HG02588 (cell line): ENCODE measurements at regions not wholly inside any gene's neighbourhood (a gene's known extent, or its start where the extent isn't known, plus 50 kb on each side); places are given as distances from the start of the nearest gene placed in this dataset.
"Not testable (repeated sequence)": the region's sequence is repeated elsewhere in the genome, so short reads cannot be mapped to it uniquely, and the experiment has no call there.

Experiments
- ATAC-seq: cut with Tn5 transposase; IDR thresholded peaks from one replicate; pipeline ENCODE4 v1.9.1; 2021; ENCODE audit warnings: mild to moderate bottlenecking, moderate library complexity; ENCODE audit not compliant: unreplicated experiment

DNA sequence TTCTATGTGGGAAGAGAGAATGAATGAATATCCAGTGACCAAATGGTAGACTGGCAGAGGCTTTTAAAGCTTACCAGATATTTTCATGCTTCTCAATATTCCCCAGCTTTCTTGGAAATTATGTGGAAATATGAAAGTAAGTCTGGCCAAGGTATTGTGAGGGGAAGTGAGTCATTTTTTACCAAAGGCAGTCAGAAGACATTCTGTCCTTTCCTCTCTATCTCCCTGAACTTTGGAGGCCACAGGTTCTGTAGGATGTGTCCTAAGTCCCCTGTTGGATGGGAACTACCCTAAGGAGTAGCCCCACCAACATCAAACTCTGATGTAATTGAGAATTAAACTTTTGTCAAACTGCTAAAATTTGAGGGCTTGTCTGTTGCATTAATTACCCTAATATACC lies 593.8 kb upstream of the NRSN1 start:
- ATAC-seq, result no peak

- no peak for ATAC-seq
Measured at GRCh38 chr6:23533311-23533710, 592.7 kb upstream of the NRSN1 start.

- ATAC-seq, result no peak
Measured at GRCh38 chr6:23533944-23534343, 592.1 kb upstream of the NRSN1 start.

DNA sequence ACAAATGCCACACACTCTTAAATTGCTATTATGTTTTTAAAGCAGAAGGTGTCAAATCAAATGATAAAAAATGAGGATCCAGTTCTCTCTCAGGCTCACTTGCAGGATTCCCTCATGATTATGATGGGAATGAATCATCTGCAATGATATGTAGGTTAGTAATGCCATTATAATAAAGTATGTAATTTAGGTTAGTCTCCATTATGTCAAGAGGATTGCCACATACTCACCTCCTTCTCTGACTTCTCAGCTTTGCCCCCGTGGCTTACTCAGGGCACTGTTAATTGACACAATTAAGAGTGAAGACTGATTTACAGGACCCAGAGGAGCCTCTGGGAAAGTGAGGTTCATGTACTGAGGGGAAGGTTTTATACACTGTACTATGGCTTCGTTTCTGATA lies 591.7 kb upstream of the NRSN1 start:
- ATAC-seq, result no peak

GRCh38 chr6:23535101-23535500 lies 590.9 kb upstream of the NRSN1 start:
- ATAC-seq, result no peak

DNA sequence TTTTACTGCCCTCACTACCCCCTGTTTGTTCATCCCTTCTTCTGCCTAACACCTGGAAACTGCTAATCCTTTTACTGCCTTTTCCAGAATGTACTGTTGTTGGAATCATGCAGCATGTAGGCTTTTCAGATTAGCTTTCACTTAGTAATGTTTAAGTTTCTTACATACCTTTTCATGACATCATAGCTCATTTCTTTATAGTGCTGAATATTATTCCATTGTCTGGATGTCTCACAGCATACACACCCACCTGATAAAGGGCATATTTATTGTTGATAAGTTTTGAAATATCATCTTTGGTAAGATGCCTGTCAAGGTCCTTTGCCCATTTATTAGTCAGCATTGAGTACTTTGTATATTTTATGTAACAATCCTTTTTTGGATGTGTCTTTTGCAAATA lies 588.2 kb upstream of the NRSN1 start:
- ATAC-seq, result no peak

DNA sequence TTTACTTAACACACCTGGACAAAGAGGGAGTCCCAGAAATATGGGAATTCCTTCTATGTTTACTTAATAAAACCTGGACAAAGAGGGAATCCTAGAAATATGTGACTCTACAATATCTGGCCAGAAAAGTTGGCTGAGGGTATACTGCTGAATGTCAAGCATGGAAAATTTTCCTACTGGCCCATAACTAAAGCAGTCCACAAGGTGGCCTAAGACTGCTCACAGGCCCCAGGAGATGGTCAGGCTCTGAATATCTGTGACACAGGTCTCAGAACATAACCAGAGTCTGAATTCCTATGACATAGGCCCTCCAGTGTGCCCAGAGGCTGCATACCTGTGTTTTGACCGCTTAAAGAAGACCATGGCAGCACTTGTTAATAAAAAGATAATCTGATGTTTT lies 578.2 kb upstream of the NRSN1 start:
- no peak for ATAC-seq

- ATAC-seq, result not testable (repeated sequence)
Measured at GRCh38 chr6:23554953-23555352, 571.1 kb upstream of the NRSN1 start.

- no peak for ATAC-seq
Measured at GRCh38 chr6:23559587-23560343, 566.2 kb upstream of the NRSN1 start.

- ATAC-seq, result no peak
Measured at GRCh38 chr6:23561732-23562131, 564.3 kb upstream of the NRSN1 start.

DNA sequence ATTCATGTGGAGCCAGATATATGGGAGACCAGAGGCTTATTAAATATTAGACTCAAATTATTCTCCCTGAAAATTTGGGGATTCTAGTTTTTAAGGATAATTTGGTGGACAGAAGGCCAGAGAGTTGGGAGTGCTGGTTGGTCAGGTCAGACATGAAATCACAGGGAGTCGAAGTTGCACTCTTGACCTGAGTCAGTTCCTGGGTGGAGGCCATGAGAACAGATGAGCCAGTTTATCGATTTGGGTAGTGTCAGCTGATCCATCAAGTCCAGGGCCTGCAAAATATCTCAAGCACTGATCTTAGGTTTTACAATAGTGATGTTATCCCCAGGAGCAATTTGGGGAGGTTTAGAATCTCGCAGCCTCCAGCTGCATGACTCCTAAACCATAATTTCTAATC lies 563.5 kb upstream of the NRSN1 start:
- ATAC-seq, result no peak

- ATAC-seq, result no peak
Measured at GRCh38 chr6:23563323-23563722, 562.7 kb upstream of the NRSN1 start.

DNA sequence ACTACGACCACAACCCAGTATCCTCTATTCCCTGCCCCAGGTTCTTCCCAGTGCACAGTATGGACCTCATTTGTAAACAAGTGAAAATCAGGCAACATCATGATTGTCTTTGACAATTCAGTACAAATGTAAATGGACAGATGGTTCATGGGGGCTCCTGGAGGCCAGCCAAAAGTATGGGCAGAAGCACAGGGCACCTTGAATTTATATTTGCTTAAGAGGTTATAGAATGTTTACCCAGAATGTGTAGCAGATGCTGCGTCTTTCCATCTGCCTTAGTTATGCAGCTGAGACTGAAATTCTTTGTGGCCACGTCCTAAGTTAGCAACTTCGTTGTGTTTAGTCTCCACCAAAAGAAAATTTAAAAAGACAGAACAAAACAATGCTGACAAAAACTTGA lies 559.6 kb upstream of the NRSN1 start:
- no peak for ATAC-seq

- ATAC-seq, result no peak
Measured at GRCh38 chr6:23568292-23568691, 557.7 kb upstream of the NRSN1 start.

DNA sequence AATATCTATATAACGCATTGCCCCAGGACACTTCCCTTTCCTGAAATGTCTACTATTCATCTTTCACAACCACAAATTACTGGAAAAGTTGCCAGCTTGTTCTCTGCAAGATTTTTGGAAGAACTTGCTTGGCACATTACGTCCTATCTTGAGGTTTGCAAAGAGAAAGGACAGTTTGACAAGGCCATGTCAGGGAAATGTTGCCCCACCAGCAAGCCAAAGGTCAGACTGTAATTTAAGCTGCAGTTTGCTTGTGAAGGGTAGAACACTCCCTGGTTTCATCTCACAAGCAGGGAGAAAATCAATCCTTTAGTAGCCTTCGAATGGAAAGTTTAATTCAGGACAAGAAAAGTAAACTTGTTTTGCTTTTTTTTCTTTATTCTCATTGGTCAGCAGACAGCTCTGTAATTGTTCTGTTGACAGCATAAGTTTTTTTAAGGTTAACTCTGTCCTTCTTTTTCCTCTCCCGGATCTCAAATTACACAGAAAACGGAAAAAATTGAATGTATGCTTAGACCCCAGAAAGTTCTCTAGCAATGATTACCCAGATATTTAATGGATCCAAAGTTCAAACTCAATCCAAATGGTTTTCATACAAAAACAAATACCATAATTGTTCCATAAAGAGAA lies 541.8 kb upstream of the NRSN1 start:
- no peak for ATAC-seq

DNA sequence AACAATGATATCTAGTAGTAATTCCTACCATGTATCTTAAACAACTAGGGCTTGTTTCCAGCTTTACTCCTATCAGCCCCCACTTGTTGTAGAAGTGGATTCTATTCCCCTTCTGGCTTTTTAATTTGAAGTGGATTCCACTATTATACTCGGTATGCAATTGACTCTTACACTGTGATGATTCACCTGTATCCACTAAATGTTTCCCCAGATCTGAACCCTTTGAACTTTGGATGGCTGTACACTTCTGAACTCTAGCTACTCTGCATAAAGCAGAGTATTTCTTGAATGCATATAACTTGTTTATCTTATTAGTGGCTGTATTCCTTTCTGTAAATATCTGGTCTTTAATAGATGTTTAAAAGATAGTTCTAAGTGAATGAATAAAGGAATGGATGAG lies 538.4 kb upstream of the NRSN1 start:
- no peak for ATAC-seq

DNA sequence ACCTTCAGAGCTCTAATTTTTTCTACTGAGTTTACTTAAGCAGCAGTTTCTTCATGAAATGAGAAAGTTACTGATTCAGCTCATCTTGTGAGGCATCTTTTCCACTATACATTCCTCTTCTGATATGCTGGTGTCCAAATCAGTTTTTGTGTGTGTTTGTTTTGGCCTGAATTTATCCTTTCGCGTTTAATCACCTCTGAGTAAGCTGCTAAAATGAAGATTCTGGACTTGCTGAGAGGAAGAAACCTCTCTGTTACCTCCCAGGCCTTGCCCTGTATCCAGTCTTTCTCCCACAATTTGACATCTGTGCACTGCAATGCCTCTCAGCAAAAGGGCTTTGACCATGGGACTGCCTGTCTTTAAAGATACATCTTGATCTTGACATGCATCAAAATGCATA lies 536.2 kb upstream of the NRSN1 start:
- no peak for ATAC-seq

DNA sequence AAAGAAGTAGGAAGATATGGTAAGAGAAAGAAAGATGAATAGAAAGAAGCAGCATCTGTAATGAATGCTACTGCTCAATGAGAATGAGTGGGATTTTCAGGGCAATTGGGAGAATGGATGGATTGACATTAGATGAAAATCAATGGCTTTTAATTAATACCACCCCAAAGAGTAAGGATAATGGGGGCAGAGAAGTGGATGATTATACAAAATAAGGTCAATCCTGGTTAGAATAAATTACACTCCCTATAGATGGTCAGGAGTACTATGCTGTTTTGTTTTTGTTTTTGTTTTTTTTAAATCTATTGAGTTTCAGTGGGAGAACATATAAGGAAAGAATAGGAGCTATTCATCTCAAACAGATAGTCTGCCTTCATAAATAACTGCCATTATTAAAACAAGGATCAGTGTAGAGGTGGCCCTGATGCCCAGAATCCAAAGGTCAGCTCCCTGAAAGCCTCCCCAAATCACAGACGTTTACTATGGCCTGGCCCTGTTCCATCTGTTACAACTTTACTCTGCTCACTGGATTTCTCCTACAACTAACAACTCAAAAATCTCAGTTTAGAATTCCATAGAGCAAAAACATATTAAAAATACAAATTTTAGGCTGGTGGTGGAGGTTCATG lies 535.4 kb upstream of the NRSN1 start:
- no peak for ATAC-seq

DNA sequence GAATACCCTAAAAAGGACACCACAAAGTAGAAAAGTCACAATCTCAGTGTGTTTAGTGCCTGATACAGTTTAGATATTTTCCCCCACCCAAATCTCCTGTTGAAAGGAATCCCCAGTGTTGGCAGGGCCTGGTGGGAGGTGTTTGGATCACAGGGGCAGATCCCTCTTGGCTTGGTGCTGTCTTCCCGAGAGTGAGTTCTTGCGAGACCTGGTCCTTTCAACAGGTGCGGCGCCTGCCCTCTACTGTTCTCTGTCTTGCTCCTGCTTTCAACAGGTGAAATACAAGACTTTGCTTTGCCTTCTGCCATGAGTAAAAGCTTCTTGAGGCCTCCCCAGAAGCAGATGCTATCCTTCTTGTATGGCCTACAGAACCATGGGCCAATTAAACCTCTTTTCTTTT lies 534.3 kb upstream of the NRSN1 start:
- ATAC-seq, result no peak

- ATAC-seq, result no peak
Measured at GRCh38 chr6:23600118-23600517, 525.9 kb upstream of the NRSN1 start.

- ATAC-seq, result no peak
Measured at GRCh38 chr6:23601811-23602345, 524.1 kb upstream of the NRSN1 start.

DNA sequence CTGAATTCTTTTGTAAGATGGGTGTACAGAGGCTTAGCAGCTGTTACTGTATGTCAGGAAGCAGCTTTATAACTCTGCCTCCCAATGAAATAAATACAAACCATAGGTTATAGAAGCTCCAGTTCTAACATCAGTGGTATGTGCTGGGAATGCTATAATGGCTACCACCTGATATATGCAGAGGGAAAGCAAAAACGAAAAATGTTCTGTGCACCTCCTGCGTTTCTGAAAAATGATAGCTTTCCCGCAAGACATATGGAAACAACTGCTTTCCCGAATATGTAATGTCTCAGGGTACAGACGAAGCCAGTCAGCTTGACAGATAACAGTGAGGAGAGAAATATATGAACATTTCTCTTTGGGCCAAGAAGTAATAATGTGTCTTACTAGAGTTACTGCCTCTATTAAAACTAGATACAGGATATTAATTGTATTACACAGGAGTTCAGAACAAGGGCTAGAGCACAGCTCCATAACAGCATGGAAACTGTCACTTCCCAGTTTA lies 517.0 kb upstream of the NRSN1 start:
- ATAC-seq, result no peak
